NCI-H748 (cell line): ENCODE measurements at regions not wholly inside any gene's neighbourhood (a gene's known extent, or its start where the extent isn't known, plus 50 kb on each side); places are given as distances from the start of the nearest gene placed in this dataset.
"Not testable (repeated sequence)": the region's sequence is repeated elsewhere in the genome, so short reads cannot be mapped to it uniquely, and the experiment has no call there.

Experiments used
- DNase-seq: peaks from one replicate; lab custom pipeline; 2025; ENCODE audit not compliant: unreplicated experiment; lab: John Stamatoyannopoulos, UW

DNA sequence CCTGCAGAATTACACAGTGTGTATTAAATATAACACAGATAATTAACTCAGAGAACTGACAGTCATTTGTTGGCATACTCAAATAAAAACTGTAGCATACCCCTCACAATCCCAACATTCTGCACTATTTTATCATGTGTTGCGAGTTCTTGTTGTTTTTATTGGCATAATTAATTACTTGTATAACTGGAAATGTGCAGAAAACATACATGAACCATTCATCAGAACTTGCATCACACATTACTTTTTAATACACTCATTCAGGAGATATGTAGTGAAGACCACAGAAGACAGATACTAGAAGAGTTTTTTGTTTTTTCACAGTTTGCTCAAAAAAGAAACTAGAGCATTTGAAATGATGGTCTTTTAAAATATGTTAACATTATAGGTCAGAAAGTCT lies 74.6 kb upstream of the NEIL3 start:
- DNase-seq = no peak

DNA sequence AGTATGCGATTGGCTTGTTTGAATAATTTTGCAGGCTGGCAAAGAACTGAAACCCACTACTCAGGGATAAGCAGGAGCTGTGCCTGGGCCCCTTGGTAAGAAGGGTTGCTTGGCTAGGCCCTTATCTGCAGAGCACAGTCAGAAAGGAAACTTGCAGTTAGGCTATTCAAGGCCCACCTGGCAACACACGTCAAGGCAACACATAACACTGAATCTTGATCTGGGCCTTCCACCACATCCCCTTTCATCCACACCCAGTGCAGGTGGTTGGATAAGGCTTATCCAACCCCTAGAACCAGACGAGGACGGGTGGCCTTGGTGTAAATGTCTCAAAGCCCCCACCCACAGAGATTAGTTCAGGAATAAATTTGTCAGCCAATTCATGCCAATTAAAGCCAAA lies 72.8 kb upstream of the NEIL3 start:
- DNase-seq = no peak

DNA sequence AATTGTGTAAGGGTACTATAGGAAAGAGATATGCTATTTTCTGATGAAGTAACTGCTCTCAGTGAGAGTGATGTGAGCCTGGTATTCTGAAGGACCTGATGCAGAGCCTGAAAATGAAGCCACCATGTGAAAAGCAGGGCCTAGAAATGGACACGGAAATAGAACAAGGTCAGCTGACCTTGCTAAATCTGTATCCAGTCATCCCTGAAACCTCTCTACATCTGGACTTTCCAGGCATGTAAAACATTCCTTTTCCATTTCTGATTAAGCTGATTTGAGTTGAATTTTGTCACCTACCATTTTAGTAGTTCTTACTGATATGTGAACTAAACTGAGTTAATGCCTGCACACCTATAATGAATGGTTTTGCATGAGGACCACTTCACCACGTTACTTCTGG lies 72.4 kb upstream of the NEIL3 start:
- no peak for DNase-seq

DNA sequence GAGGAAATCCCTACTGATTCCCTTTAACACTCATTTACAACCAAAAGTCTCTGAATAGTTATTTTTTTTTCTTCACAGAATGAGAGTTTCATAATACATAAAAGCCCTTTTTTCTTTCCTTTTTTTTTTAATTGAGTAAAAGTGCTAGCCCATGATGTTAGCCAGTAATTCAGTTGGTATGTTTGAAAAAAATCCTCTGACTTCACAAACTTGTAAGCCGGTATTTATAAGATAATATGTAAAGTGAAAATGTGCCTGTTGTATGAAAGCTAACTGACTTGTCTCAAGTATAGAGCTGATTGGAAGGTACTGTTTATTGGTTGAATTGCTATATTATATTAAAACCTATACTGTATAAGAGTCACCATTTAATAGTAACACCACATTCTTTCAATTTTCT lies 70.2 kb upstream of the NEIL3 start:
- no peak for DNase-seq

DNA sequence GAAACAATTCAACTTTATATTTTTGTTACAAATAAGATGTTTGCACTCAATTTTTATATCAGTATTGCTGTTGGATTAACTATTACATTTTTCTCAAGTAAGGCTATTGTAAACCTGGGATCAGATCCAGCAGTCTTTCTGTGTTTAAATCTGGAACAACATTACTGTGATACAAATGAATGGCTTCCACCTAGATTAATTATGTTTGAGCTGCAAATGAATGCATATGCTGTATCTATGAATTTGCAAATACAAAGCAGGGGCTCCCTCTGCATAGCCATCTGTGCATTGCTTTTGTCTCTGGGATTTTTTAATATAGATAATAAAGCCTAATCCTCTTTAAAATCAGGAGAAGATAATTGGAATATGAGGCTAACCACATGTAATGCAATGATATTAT lies 69.8 kb upstream of the NEIL3 start:
- DNase-seq = no peak

DNA sequence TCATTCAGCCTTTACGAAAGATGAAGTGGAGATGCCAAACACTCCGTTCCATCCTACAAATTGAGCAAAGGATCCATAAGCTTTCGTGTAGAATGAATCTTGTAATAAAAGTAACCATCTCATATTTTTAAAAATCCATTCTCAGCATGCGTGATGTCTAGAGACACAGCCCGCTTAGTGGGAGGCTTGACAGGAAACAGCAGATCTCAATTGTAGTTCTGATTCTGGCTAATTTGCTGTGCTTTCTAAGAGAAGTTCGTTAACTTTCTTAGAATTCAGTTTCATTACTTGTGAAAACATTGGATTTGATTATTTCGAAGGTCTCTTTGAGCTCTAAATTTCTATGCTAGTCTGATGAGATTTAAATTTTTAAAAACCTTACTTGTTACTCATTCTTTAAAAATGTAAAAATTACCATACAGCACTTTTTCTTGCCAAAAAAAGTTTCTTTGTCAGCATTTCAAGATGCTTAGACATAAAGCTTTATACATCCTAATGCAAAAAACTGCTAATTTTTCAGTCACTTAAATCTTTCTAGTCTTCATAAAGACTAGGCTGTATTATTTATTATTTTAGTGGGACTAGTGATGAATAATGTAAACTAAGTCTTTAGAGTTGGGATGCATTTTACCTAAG lies 66.9 kb upstream of the NEIL3 start:
- DNase-seq = no peak

DNA sequence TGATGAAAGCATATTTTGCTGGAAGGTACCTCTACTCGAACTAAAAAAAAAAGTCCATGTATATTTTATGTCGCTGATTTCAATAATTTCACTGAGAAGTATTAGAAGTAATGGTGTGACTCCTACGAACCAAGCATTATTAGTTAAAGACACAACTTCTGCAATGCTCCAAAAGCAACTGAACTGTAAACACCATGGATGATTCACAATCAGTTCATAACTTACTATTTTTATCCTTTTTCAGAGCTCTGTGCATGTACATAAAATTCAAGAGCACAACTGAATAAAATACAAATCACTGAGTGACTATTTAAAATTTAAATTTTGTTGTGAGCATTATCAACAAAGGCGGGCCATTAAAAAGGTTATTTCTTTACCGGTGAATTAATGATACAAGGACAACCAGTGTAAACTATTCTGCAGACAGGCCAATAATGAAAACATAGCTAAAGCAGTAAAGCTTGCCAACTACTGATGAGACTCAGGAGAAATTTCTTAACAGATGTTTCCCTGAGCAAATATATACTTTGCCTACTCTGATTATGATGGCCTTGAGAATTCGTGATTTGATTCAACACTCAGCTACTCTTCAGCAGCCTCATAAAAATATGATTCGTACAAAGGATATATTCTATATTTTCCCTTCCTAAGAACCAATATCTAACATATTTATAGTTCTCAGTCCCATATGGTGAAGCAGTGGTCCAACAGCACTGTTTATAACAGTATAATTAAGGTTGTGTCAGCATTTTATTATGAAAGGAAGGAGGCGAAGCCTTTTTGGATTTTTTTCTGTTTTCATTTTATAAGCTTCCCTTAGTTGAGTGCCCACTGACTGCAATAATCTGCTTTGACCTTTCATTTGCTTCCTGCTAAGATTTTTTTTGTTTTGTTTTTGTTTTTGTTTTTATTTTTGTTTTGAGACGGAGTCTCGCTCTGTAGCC lies 62.8 kb upstream of the NEIL3 start:
- DNase-seq = no peak

DNA sequence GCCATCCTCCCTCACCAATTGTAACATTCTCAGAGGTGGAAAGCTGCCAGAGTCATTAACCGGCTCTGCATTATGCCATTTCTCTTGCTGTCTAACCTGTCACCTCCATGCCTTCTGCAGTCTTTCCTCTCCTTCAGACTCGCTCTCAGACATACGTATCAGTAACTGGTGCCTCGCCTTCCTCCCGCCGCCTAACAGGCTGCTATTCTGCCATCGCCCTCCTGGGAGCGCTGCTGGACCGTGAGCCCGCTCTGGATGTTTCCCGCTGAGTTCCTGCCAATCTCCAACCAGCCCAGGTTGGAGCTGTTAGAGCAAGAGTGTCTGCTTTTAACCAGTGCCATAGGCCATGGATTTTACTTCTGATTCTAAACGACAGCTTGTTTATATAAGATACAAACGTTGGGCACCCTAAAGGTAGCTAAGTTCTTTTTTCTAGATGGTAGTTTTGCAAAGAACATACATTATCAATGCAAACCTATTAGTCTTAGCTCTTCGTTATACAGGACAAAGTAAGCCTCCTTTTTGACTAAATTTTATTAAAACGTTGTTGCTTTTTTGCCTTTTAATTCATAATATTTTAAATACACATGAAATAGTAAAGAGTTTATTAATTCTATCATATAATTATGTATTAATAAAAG lies 59.5 kb upstream of the NEIL3 start:
- peak; percentile 67 for DNase-seq

DNA sequence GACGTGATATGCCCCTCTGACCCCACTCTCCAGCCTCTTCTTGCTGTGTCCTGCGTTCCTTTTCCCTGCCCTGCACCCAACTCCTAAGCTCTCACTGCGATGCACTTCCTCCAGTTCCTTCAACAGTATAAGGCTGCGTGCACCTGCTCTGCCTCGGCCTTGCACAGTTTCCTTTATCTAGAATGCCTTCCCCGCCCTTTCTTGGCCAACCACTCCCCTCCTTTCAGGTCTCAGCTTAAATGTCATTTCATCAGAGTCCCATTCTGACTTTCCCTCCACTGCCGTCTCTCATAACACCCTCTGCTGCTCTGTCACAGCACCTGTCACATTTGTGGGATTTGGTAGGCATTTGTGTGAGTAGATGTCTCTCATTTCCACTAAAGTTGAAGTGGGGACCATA lies 58.4 kb upstream of the NEIL3 start:
- no peak for DNase-seq

DNA sequence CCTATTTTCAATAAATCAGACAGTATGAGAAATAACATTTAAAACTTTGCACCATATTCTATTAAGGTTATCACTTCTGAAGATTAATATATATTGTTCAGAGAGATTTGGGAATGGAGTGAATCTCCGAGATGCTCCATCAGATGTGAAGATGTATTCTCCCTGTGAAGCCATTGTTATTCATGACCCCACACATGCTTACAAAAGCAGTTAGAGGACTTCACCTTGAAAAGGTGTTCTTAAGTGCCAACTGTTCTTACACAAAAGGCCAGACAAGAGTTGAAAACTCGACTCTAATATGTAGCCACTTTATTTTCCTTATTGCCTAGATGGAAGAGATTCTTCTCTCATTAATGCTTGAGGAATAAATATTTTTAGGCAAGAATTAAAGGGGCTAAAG lies 54.3 kb upstream of the NEIL3 start:
- no peak for DNase-seq

DNA sequence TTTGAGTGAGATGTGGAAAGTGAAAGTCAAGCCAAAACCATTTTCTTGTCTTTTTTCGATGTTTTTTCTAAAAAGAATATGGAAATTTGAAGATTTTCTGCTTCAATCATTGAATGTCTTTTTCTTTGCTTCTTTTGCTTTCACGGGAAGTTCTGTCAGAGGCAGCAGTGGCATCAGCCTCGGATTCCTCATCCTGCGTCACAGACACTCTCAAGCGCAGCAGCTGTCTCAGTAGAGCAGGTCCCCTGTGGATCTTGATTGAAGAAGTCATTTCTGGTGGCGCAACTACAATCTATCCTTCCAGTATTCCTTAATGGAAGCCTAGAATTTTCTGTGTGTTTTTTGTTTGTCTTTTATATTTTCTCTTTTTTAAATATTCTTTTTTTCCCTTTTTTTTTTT lies 52.7 kb upstream of the NEIL3 start:
- no peak for DNase-seq

DNA sequence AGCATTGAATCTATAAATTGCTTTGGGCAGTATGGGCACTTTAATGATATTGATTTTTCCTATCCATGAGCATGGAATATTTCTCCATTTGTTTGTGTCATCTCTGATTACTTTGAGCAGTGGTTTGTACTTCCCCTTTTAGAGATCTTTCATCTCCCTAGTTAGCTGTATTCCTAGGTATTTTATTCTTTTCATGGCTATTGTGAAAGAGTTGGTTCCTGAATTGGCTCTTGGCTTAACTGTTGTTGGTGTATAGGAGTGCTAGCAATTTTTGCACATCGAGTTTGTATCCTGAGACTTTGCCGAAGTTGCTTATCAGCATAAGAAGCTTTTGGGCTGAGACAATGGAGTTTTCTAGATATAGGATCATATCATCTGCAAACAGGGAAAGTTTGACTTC lies 50.2 kb upstream of the NEIL3 start:
- not testable (repeated sequence) for DNase-seq
